Uterus (tissue), 3 donors: ENCODE measurements at regions not wholly inside any gene's neighbourhood (a gene's known extent, or its start where the extent isn't known, plus 50 kb on each side); places are given as distances from the start of the nearest gene placed in this dataset.

Experiments used
- DNase-seq, 2 donors: peaks; one replicate each; pipeline ENCODE4 v3.0.0-alpha.2; 2019 to 2020
- H3K27ac ChIP-seq, 2 donors: fragments of 200-600 bp; sonication (generic); 1 replicate in 1 of 2; 2 replicates in 1 of 2; pipeline ENCODE4 v1.5.1; 2016 to 2018
- H3K27me3 ChIP-seq, 2 donors: fragments of 200-600 bp; sonication (generic); one replicate each; pipeline ENCODE4 v1.5.1; 2018 to 2019; ENCODE audit warnings: control low read depth in 1 of 2
- H3K36me3 ChIP-seq, 2 donors: fragments of 200-600 bp; sonication (generic); one replicate each; pipeline ENCODE4 v1.5.1; 2019; ENCODE audit warnings: control low read depth in 1 of 2
- H3K4me1 ChIP-seq, 2 donors: fragments of 200-600 bp; sonication (generic); one replicate each; pipeline ENCODE4 v1.5.1; 2018 to 2019; ENCODE audit warnings: control low read depth in 1 of 2
- H3K4me3 ChIP-seq, 2 donors: fragments of 200-600 bp; sonication (generic); 1 replicate in 1 of 2; 2 replicates in 1 of 2; pipeline ENCODE4 v1.5.1; 2018 to 2019; ENCODE audit warnings: mild to moderate bottlenecking in 1 of 2
- H3K9me3 ChIP-seq, 2 donors: fragments of 200-600 bp; sonication (generic); one replicate each; pipeline ENCODE4 v1.5.1; 2019; ENCODE audit warnings: control low read depth in 1 of 2
- CTCF ChIP-seq, 4 experiments: fragments of 200-600 bp in 2 of 4; fragments of 450-650 bp in 2 of 4; sonication (generic) in 2 of 4; IDR thresholded peaks; one replicate each; pipeline ENCODE4 v1.5.1; 2016 to 2019; ENCODE audit warnings: antibody characterized with exemption in 4 of 4, mild to moderate bottlenecking in 2 of 4, moderate library complexity in 1 of 4
- POLR2A ChIP-seq, 2 donors: fragments of 450-650 bp; IDR thresholded peaks; one replicate each; pipeline ENCODE4 v1.6.1; 2016; ENCODE audit warnings: antibody characterized with exemption in 2 of 2, mild to moderate bottlenecking in 1 of 2, moderate library complexity in 1 of 2
- intact Hi-C: fragments of 100-400 bp; cut with DNase I; formaldehyde crosslinking; loops from one replicate; pipeline ENCODE4 v1.15.1; 2023; ENCODE audit warnings: low total_unique reads
- donor health status: DM: yes; HTN: yes; CAD: no.

DNA sequence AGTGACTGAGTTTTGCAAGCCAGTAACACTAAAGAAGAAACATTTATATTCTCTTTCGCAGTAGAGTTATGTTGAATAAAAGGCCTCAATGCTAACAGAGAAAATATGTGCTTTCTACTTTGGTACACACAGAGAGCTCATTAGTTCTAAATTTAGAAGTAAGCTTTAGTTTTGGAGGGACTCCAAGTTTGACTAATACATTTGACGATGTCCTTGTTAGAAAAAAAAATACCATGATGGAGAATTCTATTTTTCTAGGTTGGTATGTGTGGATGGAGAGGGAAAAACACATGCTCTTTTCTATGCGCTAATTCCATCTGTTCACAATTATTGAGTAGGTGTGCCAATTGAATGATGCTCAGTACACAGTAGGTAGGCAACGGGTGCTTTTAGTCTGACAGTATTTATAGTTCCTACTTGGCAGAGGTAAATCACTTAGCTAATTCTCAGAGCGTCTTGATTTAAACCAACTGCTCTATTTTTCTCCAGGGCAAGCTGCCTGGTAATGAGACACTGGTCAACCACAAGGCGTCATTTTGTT is 327.2 kb upstream of the AKR1E2 start:
- intact Hi-C loops = no loop called here

GRCh38 chr10:4494551-4494950 is 331.5 kb upstream of the AKR1E2 start:
- DNase-seq = no peak
- TF ChIP-seq POLR2A (IDR thresholded peaks at IDR 0.05) (no peak), CTCF (IDR thresholded peaks at IDR 0.05) (no peak)
- intact Hi-C loops = no loop called here
- Histone ChIP-seq H3K27ac (no peak overlapping the region), H3K4me3 (no peak overlapping the region), H3K36me3 (peaks cover 0 to 3% of the 10 kb centered on the region in 2 donors), H3K9me3 (no peaks in the 10 kb centered on the region), H3K4me1 (peaks cover 0 to 10% of the 10 kb centered on the region in 2 donors), H3K27me3 (no peaks in the 10 kb centered on the region)

More for the DNA sequence above, 327.2 kb upstream of the AKR1E2 start:
- H3K4me3 ChIP-seq = no peak overlapping the region
- TF ChIP-seq CTCF (IDR thresholded peaks at IDR 0.05) = no peak
- no peak for TF ChIP-seq POLR2A (IDR thresholded peaks at IDR 0.05)
- H3K36me3 ChIP-seq = peaks cover 0 to 3% of the 10 kb centered on the region in 2 donors
- no peaks in the 10 kb centered on the region for H3K9me3 ChIP-seq
- no peaks in the 10 kb centered on the region for H3K27me3 ChIP-seq
- H3K4me1 ChIP-seq = peaks cover 0 to 10% of the 10 kb centered on the region in 2 donors
- no peak for DNase-seq
- H3K27ac ChIP-seq = peak overlapping the region; percentile 88 to 95

DNA sequence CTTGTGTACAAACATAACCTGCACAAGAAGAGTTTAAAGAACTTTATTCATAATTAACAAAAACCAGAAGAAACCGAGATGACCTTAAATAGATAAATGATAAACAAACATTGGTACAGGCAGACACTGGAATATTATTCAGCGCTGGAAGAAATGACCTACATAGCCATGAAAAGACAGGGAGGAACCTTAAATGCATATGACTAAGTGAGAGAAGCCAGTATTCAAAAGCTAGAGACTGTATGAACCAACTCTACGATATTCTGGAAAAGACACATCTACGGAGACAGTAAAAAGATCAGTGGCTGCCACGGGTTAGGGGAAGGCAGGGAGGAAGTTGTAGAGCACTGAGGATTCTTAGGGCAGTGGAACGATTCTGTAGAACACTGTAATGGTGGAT is 333.8 kb upstream of the AKR1E2 start:
- no peaks in the 10 kb centered on the region for H3K4me1 ChIP-seq
- H3K4me3 ChIP-seq = no peak overlapping the region
- H3K27me3 ChIP-seq = no peaks in the 10 kb centered on the region
- TF ChIP-seq POLR2A (IDR thresholded peaks at IDR 0.05) = no peak
- TF ChIP-seq CTCF (IDR thresholded peaks at IDR 0.05) = no peak
- intact Hi-C loops = no loop called here
- no peak overlapping the region for H3K27ac ChIP-seq
- H3K36me3 ChIP-seq = peaks cover 0 to 3% of the 10 kb centered on the region in 2 donors
- H3K9me3 ChIP-seq = no peaks in the 10 kb centered on the region
- DNase-seq = no peak

DNA sequence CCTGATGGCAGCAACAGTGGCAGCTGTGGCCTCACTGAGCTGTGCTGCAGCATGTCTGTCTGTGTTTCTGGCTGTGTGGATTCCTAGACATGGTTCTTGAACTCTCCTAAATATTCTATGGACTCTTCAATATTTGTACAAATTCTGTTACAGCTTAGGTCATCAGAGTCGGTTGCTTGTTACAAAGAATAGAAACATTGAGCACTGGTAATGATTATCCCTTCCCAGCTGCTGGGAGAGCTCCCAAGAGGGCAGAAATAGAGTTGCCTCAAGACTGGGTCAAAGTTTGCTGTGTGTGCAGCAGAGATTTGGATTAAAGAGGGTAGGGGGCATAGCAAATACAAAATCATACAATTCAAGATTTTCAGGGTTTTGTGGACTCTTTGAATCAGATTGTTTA is 337.1 kb upstream of the AKR1E2 start:
- Histone ChIP-seq H3K4me3 (no peak overlapping the region), H3K4me1 (no peaks in the 10 kb centered on the region), H3K36me3 (no peaks in the 10 kb centered on the region), H3K9me3 (no peaks in the 10 kb centered on the region), H3K27ac (no peak overlapping the region), H3K27me3 (no peaks in the 10 kb centered on the region)
- intact Hi-C loops = no loop called here
- DNase-seq = no peak
- TF ChIP-seq POLR2A (IDR thresholded peaks at IDR 0.05) = no peak
- no peak for TF ChIP-seq CTCF (IDR thresholded peaks at IDR 0.05)

GRCh38 chr10:4485636-4486035 is 340.4 kb upstream of the AKR1E2 start:
- Histone ChIP-seq H3K4me3 (no peak overlapping the region), H3K27ac (no peak overlapping the region), H3K4me1 (no peaks in the 10 kb centered on the region), H3K27me3 (no peaks in the 10 kb centered on the region), H3K9me3 (no peaks in the 10 kb centered on the region), H3K36me3 (no peaks in the 10 kb centered on the region)
- no peak for TF ChIP-seq POLR2A (IDR thresholded peaks at IDR 0.05)
- no peak for TF ChIP-seq CTCF (IDR thresholded peaks at IDR 0.05)
- no peak for DNase-seq
- intact Hi-C loops = no loop called here
